Spleen (tissue), 11 donors: ENCODE measurements at regions not wholly inside any gene's neighbourhood (a gene's known extent, or its start where the extent isn't known, plus 50 kb on each side); places are given as distances from the start of the nearest gene placed in this dataset.

Experiments
- DNase-seq: peaks from one replicate; pipeline ENCODE4 v3.0.0-alpha.2; 2020
- H3K27ac ChIP-seq, 8 donors: fragments of 200-600 bp; sonication (generic) in 7 of 8; 1 replicate in 4 of 8; 2 replicates in 4 of 8; pipeline versions ENCODE4 v1.5.0 to v1.8.0; 2016 to 2021; ENCODE audit warnings: inconsistent platforms in 4 of 8, mild to moderate bottlenecking in 4 of 8, moderate library complexity in 1 of 8
- H3K27me3 ChIP-seq, 7 donors: fragments of 200-600 bp; sonication (generic) in 6 of 7; replicated peaks in 1 of 7; 1 replicate in 4 of 7; 2 replicates in 3 of 7; pipeline versions ENCODE4 v1.5.0 to v1.8.0; 2016 to 2021; ENCODE audit warnings: inconsistent platforms in 3 of 7, mild to moderate bottlenecking in 1 of 7
- H3K36me3 ChIP-seq, 6 donors: fragments of 200-600 bp; sonication (generic) in 5 of 6; 1 replicate in 4 of 6; 2 replicates in 2 of 6; pipeline versions ENCODE4 v1.5.0 to v1.8.0; 2016 to 2021; ENCODE audit warnings: inconsistent platforms in 2 of 6
- H3K4me1 ChIP-seq, 6 donors: fragments of 200-600 bp; sonication (generic) in 5 of 6; 1 replicate in 3 of 6; 2 replicates in 3 of 6; pipeline versions ENCODE4 v1.5.0 to v1.8.0; 2016 to 2021; ENCODE audit warnings: inconsistent platforms in 3 of 6
- H3K4me3 ChIP-seq, 8 donors: fragments of 200-600 bp; sonication (generic) in 7 of 8; 1 replicate in 4 of 8; 2 replicates in 4 of 8; pipeline versions ENCODE4 v1.5.0 to v1.8.0; 2016 to 2021; ENCODE audit warnings: inconsistent platforms in 4 of 8, mild to moderate bottlenecking in 4 of 8, moderate library complexity in 2 of 8
- H3K9me3 ChIP-seq, 8 donors: fragments of 200-600 bp; sonication (generic) in 7 of 8; 1 replicate in 4 of 8; 2 replicates in 4 of 8; pipeline versions ENCODE4 v1.5.0 to v1.8.0; 2016 to 2021; ENCODE audit warnings: inconsistent platforms in 4 of 8
- POLR2A ChIP-seq, 3 donors: fragments of 450-650 bp; IDR thresholded peaks; one replicate each; pipeline ENCODE4 v1.5.1; 2017; ENCODE audit warnings: antibody characterized with exemption in 3 of 3, mild to moderate bottlenecking in 1 of 3
- POLR2AphosphoS5 ChIP-seq, 3 donors: sonication (generic); formaldehyde crosslinking; IDR thresholded peaks; one replicate each; pipeline ENCODE4 v1.5.1; 2017; ENCODE audit warnings: antibody characterized with exemption in 3 of 3
- WGBS, 5 donors: extraction: QIAGEN DNeasy Blood & Tissue Kit in 3 of 5; methylation state at CpG; one replicate each; pipeline versions ENCODE4 v1.1.5 to v1.1.7; 2013 to 2018; 5-methylcytosine and 5-hydroxymethylcytosine counted together
- intact Hi-C: fragments of 100-400 bp; cut with DNase I; formaldehyde crosslinking; loops from one replicate; pipeline ENCODE4 v1.15.0; 2023; ENCODE audit warnings: low total_unique reads
- TF ChIP-seq, protein P1 (sequence below), 11 experiments: fragments of 200-600 bp in 7 of 11; fragments of 450-650 bp in 4 of 11; sonication (generic) in 4 of 11; IDR thresholded peaks in 8 of 11; conservative IDR thresholded peaks in 3 of 11; 1 replicate in 7 of 11; 2 replicates in 4 of 11; pipeline versions ENCODE4 v1.4.0 to v1.8.0; 2016 to 2021; ENCODE audit warnings: antibody characterized with exemption in 11 of 11, inconsistent platforms in 4 of 11, mild to moderate bottlenecking in 1 of 11
- donor health status: healthy with polysubstance abuse.
- donor health status: DM: no; HTN: no; CAD: no; lungs with moderate emphysema.
- donor health status: DM: no; HTN: no; CAD: no.
- donor health status: Bipolar disorder and iron deficiency.
- donor health status: healthy.
- donor health status: DM: no; HTN: no; CAD: no.
- donor health status: DM: yes; HTN: yes; CAD: no.

DNA sequence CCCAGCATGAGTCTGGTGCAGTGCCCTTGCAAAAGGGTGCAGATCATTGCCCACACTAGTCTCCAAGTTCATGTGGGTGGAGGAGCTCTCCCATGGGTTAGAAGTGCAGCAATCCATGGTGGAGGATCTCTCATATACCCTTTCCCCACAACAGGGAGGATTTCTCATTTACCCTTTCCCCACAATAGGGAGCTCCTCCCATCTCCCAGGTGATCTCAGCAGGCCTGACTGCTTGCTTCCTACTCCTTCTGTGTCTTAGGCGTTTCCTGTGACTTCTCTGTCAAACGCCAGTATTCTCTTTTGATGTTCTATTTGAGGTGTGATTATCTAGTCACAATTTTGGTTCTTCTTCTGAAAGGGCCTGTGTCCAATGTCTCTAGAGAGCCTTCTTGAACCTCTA, 133.8 kb upstream of the RFX3 start:
- no peaks in the 10 kb centered on the region for H3K4me1 ChIP-seq
- TF ChIP-seq, protein P1, sequence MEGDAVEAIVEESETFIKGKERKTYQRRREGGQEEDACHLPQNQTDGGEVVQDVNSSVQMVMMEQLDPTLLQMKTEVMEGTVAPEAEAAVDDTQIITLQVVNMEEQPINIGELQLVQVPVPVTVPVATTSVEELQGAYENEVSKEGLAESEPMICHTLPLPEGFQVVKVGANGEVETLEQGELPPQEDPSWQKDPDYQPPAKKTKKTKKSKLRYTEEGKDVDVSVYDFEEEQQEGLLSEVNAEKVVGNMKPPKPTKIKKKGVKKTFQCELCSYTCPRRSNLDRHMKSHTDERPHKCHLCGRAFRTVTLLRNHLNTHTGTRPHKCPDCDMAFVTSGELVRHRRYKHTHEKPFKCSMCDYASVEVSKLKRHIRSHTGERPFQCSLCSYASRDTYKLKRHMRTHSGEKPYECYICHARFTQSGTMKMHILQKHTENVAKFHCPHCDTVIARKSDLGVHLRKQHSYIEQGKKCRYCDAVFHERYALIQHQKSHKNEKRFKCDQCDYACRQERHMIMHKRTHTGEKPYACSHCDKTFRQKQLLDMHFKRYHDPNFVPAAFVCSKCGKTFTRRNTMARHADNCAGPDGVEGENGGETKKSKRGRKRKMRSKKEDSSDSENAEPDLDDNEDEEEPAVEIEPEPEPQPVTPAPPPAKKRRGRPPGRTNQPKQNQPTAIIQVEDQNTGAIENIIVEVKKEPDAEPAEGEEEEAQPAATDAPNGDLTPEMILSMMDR (IDR thresholded peaks at IDR 0.05 in 8 of 11, conservative IDR thresholded peaks at IDR 0.05 in 3 of 11), result no peak
- TF ChIP-seq POLR2A (IDR thresholded peaks at IDR 0.05) (no peak), POLR2AphosphoS5 (IDR thresholded peaks at IDR 0.05) (no peak)
- H3K27ac ChIP-seq, result no peak overlapping the region
- no peak for DNase-seq
- no peaks in the 10 kb centered on the region for H3K9me3 ChIP-seq
- H3K4me3 ChIP-seq, result no peak overlapping the region
- 78 to 84% (median 80%) methylated on average over 2 of the region's 2 CpGs for WGBS, 5 donors
- H3K36me3 ChIP-seq, result no peaks in the 10 kb centered on the region
- intact Hi-C loops, result no loop called here
- H3K27me3 ChIP-seq, result no peaks in the 10 kb centered on the region

DNA sequence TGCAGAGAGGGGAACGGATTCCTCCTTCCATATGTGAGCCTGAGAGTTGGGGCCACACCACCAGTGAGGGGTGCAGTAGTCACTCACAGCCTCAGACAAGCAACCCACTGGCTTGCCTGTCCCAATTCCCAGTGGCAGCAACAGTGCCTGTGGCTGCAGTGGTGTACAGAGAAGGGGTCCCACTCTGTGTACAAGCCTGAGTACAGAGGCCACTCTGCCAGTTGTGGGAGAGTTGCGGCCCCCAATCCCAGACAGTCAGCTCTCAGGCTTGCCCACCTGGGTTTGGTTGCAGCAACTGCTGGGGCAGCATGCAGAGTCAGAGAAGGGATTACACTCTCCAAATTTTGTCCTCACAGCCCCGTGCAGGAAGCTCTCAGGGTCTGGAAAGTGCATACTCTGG, 133.2 kb upstream of the RFX3 start:
- no peak overlapping the region for H3K4me3 ChIP-seq
- no peaks in the 10 kb centered on the region for H3K36me3 ChIP-seq
- H3K27ac ChIP-seq, result no peak overlapping the region
- TF ChIP-seq POLR2AphosphoS5 (IDR thresholded peaks at IDR 0.05) (no peak), POLR2A (IDR thresholded peaks at IDR 0.05) (no peak)
- TF ChIP-seq, protein P1 (IDR thresholded peaks at IDR 0.05 in 8 of 11, conservative IDR thresholded peaks at IDR 0.05 in 3 of 11), result no peak
- H3K9me3 ChIP-seq, result no peaks in the 10 kb centered on the region
- 84 to 93% (median 89%) methylated on average over 2 to 3 of the region's 3 CpGs for WGBS, 5 donors
- intact Hi-C loops, result no loop called here
- DNase-seq, result peak; percentile 37
- no peaks in the 10 kb centered on the region for H3K27me3 ChIP-seq
- H3K4me1 ChIP-seq, result no peaks in the 10 kb centered on the region

DNA sequence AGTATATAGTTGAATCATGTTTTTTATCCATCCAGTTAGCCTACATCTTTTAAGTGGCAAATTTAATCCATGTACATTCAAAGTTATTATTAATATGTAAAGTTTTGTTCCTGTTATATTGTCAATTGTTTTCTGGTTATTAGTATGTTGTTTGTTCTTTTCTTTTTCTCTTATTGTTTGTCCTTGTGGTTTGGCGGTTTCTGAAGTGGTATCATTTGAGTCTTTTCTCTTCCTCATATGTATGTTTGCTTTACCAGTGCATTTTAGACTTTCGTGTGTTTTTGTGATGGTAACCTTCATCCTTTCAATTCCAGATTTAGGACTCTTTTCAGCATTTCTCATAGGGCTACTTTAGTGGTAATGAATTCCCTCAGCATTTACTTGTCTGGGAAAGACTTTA, 130.4 kb upstream of the RFX3 start:
- WGBS, 5 donors, result 79 to 93% (median 83%) methylated on average over 2 of the region's 2 CpGs
- Histone ChIP-seq H3K4me1 (no peaks in the 10 kb centered on the region), H3K27me3 (no peaks in the 10 kb centered on the region), H3K4me3 (no peak overlapping the region), H3K9me3 (no peaks in the 10 kb centered on the region), H3K36me3 (no peaks in the 10 kb centered on the region), H3K27ac (no peak overlapping the region)
- no peak for DNase-seq
- intact Hi-C loops, result no loop called here
- TF ChIP-seq, protein P1 (IDR thresholded peaks at IDR 0.05 in 8 of 11, conservative IDR thresholded peaks at IDR 0.05 in 3 of 11), result no peak
- TF ChIP-seq POLR2AphosphoS5 (IDR thresholded peaks at IDR 0.05), result no peak
- TF ChIP-seq POLR2A (IDR thresholded peaks at IDR 0.05), result no peak

DNA sequence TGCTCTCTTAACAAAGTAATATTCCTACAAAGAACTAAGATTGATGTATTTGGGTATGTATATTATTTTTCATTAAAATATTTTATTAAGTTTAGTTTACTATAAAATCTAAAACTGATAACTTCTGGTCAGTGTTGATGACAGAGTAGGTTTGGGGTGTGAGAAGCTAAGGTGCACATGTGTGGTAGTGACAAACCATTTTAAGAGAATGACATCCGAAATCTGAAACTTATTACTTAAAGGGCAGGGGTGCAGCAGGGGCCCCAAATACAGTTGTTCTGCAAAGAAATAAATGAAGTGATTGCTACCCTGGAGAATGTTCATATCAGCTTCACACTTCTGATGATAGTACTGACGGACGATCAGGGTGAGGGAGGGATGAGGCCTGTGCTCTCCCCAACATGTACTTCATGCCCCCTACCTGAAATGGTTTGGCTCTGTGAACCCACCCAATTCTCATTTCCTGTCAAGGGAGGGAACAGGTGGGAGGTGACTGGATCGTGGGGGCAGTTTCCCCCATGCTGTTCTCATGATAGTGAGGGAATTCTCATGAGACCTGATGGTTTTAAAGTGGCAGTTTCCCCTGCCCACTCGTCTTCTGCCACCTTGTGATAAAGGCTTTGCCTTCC, 125.3 kb upstream of the RFX3 start:
- H3K4me1 ChIP-seq, result no peaks in the 10 kb centered on the region
- WGBS, 5 donors, result 59 to 68% (median 65%) methylated on average over 5 of the region's 5 CpGs

More for the DNA sequence above, 125.3 kb upstream of the RFX3 start:
- H3K27ac ChIP-seq, result no peak overlapping the region
- H3K9me3 ChIP-seq, result no peaks in the 10 kb centered on the region
- H3K27me3 ChIP-seq, result no peaks in the 10 kb centered on the region
- intact Hi-C loops, result no loop called here
- no peaks in the 10 kb centered on the region for H3K36me3 ChIP-seq
- H3K4me3 ChIP-seq, result no peak overlapping the region
- DNase-seq, result no peak
- TF ChIP-seq, protein P1 (IDR thresholded peaks at IDR 0.05 in 8 of 11, conservative IDR thresholded peaks at IDR 0.05 in 3 of 11), result no peak
- TF ChIP-seq POLR2AphosphoS5 (IDR thresholded peaks at IDR 0.05) (no peak), POLR2A (IDR thresholded peaks at IDR 0.05) (no peak)
